Fibroblast of skin of scalp (primary cell): ENCODE measurements at regions not wholly inside any gene's neighbourhood (a gene's known extent, or its start where the extent isn't known, plus 50 kb on each side); places are given as distances from the start of the nearest gene placed in this dataset.
"Not testable (repeated sequence)": the region's sequence is repeated elsewhere in the genome, so short reads cannot be mapped to it uniquely, and the experiment has no call there.

Experiments used
- DNase-seq: peaks from one replicate; pipeline ENCODE4 v3.0.0-alpha.2; 2013

DNA sequence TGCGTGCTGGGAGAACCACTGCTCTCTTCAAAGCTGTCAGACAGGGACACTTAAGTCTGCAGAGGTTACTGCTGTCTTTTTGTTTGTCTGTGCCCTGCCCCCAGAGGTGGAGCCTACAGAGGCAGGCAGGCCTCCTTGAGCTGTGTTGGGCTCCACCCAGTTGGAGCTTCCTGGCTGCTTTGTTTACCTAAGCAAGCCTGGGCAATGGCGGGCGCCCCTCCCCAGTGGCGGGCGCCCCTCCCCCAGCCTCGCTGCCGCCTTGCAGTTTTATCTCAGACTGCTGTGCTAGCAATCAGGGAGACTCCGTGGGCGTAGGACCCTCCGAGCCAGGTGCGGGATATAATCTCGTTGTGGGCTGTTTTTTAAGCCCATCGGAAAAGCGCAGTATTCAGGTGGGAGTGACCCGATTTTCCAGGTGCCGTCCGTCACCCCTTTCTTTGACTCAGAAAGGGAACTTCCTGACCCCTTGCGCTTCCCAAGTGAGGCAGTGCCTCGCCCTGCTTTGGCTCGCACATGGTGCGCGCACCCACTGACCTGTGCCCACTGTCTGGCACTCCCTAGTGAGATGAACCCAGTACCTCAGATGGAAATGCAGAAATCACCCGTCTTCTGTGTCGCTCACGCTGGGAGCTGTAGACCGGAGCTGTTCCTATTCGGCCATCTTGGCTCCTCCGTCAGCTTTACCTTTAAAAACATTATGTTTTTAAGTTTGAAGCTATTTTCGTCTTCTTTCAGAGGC lies 954.6 kb upstream of the COX7C start:
- DNase-seq: not testable (repeated sequence)

DNA sequence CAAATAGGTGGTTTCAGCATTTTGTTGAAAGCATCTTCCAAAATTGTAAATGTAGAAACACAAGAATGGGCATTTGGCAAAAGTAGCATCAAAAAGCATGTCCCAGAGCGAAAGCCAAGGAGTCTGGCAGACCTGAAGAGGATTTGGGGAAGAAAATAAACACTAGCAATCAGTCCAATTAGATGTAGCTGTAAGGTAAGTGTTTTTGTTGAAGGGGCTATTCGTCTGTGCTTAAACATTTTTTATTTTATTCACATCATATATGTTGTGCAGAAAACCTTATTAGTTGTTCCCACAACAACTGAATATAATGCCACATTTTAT lies 954.1 kb upstream of the COX7C start:
- no peak for DNase-seq

DNA sequence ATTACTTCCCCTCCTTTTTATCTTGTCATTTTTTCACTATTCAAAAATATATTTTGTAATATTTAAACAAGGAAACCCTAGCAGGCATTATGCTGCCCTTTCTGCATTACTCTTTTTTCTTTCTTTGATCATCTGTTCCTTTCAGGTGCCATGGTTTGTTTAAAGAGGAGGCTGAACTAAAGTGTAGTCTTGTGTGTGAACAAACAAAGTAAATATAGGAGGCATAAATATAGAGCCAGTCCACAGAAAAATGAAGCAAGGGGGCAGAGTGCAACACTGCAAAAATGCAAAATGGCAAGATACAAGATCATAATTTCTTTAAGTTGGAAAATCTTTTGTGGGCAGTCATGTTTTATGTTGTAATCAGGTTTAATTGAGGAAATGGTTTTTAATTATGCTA lies 947.3 kb upstream of the COX7C start:
- no peak for DNase-seq

DNA sequence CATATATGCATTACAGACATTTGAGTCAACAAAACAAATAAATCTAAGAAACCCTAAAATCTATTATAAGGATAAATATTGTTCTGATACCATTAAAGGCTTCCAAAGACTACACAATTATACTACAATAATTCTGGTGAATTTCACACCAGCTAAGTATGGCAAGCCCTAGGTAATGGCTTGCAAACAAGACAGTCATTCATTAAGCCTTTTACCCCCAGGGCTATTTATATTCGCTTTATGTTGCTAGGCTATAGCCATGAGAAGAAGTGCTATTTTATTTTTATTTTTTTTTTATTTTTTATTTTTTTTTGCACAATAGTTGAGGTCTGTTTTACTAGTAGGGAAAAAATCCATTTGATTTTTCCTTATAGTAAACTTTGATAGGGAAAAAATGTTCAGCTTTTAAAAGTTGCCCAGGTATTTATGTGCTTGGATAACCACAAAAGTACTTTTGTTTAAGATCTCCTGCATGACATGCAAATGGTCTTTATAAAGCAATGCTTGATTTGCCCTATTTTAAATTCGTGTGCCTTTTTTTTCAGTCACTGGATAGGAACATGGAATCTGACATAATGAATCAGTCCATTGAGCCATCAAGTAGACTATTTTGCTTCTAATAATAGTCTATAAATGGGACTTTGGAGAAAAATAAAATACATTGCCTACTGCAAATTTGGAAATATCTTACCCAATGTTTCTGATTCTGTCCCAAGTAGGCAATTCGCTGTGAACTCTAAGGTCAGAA lies 946.3 kb upstream of the COX7C start:
- no peak for DNase-seq

DNA sequence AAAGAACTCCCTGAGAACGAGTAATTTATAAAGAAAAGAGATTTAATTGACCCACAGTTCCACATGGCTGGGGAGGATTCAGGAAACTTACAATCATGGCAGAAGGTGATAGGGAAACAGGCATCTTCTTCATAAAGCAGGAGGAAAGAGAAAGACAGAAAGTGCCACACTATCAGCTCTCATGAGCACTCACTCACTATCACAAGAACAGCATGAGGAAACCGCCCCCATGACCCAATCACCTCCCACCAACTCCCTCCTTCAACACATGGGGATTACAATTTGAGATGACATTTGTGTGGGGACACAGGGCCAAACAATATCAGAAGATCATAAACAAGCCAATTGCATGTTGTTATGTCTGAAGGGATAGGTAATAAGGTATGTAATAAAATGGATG lies 935.9 kb upstream of the COX7C start:
- DNase-seq: no peak

DNA sequence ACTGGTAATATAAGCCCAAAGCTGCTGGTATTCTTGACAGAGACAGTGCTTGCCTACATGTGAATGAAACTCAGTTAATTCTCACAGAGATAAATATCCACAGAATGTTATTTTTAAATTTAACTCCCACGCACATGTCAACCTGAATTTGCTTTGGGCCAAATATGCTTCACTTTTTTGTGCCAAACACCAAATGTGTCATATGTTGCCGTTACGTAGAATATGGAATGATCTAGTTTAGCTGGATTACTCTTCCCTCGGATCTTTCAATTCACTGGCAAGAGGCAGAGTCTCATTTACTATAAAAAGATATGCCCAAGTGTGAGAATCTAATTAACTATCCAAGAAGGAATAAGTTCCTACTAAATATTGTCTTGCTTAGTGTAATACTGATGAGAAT lies 933.4 kb upstream of the COX7C start:
- DNase-seq: no peak

DNA sequence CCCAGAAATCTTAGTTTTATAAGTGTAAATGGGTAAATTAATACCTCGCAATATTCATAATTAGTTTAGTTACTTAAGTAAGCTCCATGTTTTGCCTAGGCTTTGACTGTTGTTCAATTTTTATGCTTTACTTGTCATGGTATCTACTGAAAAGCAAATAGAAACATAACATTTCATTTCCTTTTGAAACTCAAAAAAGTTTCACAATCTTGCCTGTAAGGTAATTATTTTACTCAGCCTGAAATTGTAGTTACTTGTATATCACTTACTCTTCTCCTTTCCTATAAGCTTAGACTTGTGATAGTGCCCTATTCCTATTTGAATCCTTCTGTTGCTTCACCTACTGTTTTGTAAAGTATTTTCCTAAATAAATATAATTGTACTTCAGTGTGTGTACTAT lies 914.4 kb upstream of the COX7C start:
- no peak for DNase-seq

DNA sequence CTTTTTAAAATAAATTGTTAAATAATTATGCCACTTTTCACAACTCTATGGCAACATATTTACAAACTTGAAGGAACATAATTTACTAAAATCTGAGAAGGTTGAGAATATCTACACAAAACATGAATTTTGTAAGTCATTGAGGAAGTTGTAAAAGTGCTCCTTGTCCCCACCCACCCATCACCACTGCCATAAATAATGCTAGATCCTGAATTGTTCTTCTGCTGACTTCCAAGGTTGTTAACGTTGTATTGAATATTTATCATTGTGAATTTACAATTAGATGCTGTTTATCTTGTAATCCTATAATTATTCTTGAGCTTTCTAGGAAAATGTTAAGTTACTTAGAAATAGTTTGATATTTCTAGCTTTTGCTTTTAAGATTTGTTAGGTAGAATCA lies 908.0 kb upstream of the COX7C start:
- no peak for DNase-seq

DNA sequence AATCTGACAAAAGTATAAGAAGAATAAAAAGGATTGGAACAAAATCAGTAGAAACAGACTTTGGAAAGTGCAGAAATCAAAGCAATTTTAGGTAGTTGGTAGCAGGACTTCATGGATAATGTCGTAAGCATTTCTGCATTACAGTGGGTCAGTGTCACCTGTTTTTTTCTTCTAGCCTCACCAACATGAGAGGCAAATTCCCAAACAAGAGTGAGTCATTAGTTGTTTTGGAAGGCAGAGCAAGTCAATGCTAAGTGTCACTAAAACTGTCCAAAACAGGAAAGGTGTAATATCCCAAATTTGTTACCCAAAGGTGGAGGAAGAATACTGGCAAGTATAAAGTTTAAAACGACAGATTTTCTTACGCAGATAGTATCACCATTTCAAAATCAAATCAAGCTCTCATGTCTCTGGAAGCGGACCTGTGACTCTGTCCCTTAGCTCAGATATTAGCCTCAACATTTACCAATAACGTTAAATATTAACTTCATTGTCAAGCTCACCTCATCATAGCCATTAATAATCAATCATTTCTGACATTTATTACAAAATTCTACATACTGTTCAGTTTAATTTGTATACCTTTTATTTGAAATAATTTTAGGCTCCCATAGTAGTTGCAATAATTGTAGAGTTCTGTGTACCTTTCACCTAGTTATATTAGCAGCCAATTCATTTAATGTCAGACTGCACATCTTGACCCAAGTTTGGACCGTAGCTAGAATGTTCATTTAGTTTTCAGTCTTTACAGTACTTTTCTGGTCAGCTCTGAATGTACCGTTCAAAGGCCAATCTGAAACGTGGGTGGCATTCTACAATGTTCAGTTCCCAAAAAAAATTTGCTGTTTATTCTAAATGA lies 901.2 kb upstream of the COX7C start:
- DNase-seq: no peak

DNA sequence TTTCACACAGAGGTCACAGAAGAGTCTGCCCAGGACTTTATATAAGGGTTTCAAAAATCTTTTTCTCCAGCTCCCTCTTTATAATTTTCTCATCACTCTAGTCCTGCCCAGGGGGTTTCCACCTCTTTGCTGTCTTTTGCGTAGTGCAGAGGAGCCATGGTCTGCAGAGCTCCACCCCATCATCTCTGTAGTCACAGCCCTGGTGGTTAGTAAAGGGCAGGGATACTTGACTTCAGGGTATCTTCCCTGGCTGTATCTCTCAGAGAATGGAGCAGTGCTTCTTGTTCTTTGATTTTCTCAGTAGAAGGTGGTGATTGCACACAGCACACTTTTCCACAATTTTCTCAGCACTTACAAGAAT lies 900.6 kb upstream of the COX7C start:
- no peak for DNase-seq

DNA sequence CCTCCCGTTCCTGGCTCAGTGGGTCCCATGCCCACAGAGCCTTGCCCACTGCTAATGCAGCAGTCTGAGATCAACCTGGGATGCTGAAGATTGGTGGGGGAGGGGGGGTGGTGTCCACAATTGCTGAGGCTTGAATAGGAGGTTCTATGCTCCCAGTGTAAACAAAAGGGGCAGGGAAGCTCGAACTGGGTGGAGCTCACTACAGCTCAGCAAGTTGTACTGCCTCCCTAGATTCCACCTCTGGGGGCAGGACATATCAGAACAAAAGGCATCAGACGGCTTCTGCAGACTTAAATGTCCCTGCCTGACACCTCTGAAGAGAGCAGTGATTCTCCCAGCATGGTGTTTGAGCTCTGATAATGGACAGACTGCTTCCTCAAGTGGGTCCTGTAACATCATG lies 885.6 kb upstream of the COX7C start:
- DNase-seq: no peak

DNA sequence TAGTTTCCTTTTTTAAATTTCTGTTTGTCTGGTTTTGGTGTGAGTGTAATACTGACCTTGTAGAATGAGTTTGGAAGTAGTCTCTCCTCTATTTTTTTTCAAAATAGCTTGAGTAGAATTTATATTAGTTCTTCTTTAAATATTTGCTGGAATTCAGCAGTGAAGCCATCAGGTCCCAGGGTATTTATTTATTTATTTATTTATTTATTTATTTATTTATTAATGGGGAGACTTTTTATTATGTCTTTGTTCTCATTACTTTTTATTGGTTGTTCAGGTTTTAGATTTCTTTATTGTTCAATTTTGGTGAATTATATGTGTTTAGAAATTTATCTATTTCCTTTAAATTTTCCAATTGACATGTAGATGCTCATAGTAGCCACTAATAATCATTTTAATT lies 875.8 kb upstream of the COX7C start:
- DNase-seq: no peak

DNA sequence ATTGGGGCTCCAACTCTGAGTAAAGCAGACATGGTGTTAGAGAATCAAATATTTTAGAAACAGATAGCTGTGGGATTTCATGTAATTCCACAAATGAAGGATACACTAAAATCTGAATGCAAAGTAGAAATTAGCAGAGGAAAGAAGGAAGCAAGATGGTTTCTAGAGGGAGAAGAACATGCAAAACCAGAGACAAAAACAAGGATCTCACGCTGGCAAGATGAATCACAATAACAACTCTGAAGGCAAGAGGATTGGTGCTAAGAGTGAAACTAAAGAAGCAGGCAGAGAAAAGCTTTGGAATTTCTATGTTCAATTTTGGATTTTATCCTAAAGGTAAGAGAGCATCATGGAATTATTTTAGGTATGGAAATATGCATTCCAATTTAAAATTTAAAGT lies 857.2 kb upstream of the COX7C start:
- no peak for DNase-seq

DNA sequence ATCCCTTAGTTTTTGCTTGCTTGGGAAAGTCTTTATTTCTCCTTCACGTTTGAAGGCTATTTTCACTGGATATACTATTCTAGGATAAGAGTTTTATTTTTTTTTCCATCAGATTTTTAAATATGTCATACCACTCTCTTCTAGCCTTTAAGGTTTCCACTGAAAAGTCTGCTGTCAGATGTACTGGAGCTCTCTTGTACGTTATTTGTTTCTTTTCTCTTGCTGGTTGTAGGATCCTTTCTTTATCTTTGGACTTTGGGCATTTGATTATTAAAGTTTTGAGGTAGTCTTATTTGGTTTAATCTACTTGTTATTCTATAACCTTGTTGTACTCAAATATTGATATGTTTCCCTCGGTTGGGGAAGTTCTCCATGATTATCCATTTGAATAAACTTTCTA lies 848.4 kb upstream of the COX7C start:
- no peak for DNase-seq

DNA sequence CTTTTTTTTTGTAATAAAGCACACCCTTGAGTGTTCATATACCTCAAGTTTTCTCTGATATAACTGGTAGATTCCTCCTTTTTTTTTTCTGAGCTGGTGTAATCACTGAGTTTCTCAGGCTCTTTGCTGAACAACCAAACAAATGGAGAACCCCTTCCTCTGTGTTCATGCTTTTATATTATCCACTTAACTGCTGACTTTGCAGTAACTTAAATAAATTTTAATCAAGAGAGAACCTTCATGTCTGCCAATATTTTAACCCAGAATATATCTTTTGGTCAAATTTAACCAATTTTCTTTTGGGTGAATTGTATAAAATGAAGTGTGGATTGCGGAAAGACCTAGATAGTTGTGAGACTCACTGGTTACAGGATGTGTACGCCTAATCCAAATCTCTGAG lies 833.0 kb upstream of the COX7C start:
- DNase-seq: no peak

DNA sequence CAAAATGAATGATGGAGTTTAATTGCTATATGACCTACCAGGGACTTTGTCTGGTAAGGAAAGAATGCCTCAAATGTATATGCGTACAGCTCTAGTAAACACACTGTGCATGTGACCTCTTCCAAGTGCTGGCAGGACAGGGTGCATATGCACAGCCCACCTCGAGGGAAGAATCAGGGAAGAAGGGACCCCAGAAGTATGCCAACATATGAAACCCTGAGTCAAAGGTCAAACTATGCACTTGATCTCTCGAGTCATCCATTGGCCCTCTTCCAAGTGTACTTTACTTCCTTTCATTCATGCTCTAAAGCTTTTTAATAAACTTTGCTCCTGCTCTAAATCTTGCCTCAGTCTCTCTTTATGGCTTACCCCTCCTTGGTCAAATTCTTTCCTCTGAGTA lies 804.6 kb upstream of the COX7C start:
- no peak for DNase-seq

DNA sequence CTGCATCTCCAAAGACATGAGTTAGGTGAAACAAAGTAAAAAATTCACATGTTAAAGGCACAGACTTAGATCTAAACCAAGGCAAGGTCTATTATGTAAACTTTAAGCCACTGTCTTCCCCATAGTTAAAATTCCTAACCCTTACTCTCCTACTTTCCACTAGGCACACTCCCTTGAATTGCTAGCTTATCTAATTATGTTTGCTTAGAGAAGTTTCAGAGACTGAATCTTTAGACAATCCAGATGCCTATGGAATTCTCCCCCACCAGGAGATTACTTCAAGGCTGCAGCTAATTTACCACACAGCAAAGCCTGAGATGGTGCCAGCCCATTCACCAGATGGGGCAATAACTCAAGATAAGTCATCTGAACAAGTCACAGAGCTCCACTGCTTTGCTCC lies 803.1 kb upstream of the COX7C start:
- no peak for DNase-seq

DNA sequence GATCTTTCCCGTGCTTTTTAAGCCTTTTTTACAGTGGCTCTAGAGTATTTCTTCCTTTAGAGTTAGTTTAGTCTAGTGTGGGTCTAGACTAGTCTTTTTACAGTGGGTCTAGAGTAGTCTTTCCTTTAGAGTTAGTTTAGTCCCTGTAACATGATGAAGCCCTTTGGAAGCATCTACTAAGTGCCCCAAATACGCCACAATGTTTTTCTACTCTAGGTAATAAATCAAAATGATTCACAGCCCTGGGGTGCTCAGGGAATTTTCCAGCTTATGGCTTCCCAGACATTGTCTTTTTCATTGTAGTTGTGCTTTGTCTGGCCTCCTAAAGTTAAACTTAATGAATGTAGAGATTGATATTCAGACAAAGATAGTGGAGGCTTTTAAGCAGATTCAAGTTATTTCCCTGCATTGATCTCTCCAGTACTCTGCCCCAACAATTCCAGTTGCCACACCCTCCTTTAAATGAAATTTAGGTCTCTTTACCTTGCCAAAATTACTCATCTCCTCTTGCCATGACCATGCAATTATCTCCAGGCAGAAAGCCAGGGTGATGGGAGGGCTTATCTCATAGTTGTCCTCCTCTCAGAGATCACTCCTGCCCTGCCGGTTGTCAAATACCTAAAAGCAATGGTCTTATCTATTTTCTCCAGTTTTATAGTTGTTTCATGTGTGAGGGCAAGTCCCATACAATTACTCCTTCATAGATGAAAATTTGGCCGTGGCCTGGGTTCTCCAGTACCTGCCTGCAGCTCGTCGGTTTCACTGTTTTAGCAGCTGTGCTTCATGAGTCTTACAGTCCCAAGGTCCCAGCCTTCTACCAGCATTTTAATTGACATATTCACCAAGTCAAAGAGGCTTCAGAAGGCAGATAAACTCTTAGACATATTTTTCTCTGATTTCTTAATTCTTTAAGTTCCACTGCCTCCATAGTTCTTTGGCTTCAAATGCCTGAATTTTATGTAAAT lies 794.0 kb upstream of the COX7C start:
- DNase-seq: no peak

DNA sequence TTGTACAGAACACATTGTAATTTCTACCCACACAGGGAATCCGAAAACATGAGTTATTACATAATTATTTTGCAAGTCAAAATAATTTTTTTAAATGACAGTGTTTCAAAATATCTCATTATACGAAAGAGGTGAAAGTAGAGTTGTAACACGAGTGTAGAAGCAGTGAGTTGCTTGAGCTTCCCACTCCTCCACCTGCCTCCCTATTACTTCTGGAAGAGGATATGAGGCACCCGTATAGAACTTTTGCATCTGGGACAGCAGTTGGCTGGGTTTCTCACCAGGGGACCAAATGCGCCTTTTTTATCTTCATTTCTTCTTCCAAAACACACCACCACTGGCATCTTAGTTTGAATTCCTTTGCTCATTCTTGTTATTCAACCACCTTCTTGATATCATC lies 779.0 kb upstream of the COX7C start:
- DNase-seq: no peak

DNA sequence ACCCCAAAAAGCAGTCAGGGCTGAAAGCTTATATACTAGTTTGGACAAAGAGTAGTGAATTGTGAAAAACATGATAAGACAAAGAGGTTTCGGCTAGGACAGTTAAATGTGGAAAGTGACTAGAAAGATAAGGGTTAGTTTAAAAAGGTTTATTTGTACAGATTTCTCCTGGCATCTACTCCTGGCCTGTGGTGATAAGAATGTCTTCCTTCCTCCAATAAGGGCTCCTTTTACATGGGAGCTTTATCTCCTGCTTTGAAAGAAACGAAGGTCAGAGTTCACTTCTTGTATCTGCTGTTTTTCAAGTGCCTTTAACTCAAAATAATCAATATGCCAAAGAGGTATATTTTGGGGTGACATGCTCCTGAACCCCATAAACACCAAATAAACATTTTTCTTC lies 776.1 kb upstream of the COX7C start:
- no peak for DNase-seq

DNA sequence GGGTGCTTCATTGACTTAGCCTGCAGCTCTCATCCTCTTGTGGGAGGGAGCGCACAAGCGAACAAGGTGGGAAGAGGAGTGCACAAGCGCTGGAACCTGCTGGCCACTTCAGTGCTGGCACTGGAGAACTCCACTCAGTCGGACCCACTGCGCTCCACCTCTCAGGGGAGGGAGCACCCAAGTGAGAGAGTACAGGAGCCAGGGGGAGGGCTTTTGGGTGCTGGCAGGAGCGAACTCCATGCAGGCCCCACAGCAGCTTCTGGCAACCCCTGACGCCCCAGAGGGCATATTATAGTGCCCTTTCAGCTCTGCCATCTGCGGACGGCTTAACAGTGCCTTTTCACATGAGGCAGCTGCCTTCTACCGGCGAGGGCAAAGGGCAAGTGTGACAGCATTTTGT lies 774.2 kb upstream of the COX7C start:
- DNase-seq: no peak

DNA sequence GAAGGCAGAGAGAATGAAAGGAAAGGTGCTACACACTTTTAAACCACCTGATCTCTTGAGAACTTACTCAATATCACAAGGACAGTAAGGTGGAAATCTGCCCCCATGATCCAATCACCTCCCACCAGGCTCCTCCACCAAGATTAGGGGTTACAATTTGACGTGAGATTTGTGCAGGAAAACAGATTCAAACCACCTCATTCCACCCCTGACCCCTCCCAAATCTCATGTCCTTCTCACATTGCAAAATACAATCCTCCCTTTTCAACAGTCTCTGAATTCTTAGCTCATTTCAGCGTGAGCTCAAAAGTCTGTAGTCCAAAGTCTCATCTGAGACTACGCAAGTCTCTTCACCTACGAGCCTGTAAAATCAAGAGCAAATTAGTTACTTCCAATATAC lies 768.3 kb upstream of the COX7C start:
- no peak for DNase-seq

DNA sequence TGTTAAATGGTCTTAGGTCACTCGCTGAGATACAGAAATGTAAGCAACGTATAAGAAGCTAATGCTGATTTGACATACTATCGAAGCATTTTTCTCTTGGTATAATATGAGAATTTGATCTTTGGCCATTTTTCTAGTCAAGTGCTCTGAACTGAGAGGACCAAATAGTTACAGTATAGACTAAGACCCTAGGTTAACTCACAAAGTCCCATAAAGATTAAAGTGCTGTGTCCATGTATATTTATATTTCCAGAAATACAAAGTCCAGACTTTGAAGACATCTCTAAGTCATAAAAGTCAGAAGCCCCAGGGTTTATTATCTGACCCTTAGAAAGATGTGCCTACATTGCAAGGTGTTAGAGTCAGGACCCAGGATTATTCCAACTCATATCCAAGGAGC lies 752.4 kb upstream of the COX7C start:
- DNase-seq: no peak
